Astrocyte of the spinal cord (primary cell): ENCODE measurements at regions not wholly inside any gene's neighbourhood (a gene's known extent, or its start where the extent isn't known, plus 50 kb on each side); places are given as distances from the start of the nearest gene placed in this dataset.
"Not testable (repeated sequence)": the region's sequence is repeated elsewhere in the genome, so short reads cannot be mapped to it uniquely, and the experiment has no call there.

Experiments used
- DNase-seq: peaks from one replicate; pipeline ENCODE4 v3.0.0; 2011; ENCODE audit warnings: low read depth, low spot score
- H3K4me3 ChIP-seq: 2 replicates; pipeline ENCODE4 v1.5.1; 2011; ENCODE audit warnings: low read depth, mild to moderate bottlenecking, low read length, moderate library complexity
- CTCF ChIP-seq: IDR thresholded peaks from 2 replicates; pipeline ENCODE4 v1.5.1; 2012; ENCODE audit warnings: low read depth, mild to moderate bottlenecking, low read length, inconsistent platforms
- in situ Hi-C: cut with HindIII; loops from 2 replicates; pipeline ENCODE4 v1.10.0; 2017; ENCODE audit warnings: low sequenced_read_pairs

DNA sequence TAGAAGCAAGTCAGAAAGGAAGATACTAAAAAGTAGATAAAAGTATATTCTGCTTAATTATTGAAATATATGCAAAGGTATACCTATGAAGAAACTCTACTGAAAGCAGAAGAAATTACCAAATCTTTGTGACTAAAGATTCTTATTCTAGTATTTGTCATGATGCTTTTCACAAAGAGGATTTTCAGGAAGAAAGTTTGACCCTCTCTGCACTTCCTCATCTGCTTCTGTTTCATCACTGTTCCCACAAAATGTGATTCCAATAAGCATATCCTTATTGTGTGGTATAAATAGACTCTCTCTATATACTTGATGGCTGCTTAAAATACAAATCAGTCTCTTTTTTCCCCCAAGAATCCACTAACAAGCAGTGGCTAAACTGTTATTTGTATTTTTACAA, 2139.6 kb upstream of the ACO1 start:
- no peak for DNase-seq
- TF ChIP-seq CTCF, result no peak
- no peak overlapping the region for H3K4me3 ChIP-seq
- in situ Hi-C loops, result no loop called here

GRCh38 chr9:30250872-30251271, 2133.6 kb upstream of the ACO1 start:
- H3K4me3 ChIP-seq, result no peak overlapping the region
- no peak for DNase-seq
- TF ChIP-seq CTCF, result no peak
- in situ Hi-C loops, result no loop called here

DNA sequence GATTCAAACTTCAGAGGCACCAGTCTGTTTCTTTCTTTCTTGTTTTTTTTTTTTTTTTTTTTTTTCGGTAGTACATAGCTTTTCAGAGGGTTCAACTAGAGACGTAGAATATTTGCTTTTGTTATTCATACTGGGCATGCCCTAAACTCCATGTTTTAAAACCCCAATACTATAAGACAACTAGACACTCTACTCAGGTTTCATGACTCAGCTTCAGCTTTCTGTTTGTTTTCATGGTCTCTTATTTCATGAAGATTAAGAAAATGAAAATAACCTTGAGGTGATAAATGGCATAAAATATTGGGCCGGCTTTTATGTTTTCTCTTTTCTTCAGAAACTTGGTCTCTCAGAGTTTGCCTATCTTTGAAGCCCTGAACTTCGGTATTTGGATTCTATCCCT, 2126.3 kb upstream of the ACO1 start:
- H3K4me3 ChIP-seq, result no peak overlapping the region
- TF ChIP-seq CTCF, result no peak
- DNase-seq, result no peak
- in situ Hi-C loops, result no loop called here

GRCh38 chr9:30280229-30280900, 2104.1 kb upstream of the ACO1 start:
- no peak overlapping the region for H3K4me3 ChIP-seq
- TF ChIP-seq CTCF, result no peak
- in situ Hi-C loops, result no loop called here
- no peak for DNase-seq

GRCh38 chr9:30289435-30289834, 2095.0 kb upstream of the ACO1 start:
- no peak overlapping the region for H3K4me3 ChIP-seq
- in situ Hi-C loops, result no loop called here
- DNase-seq, result no peak
- TF ChIP-seq CTCF, result no peak

GRCh38 chr9:30292026-30292425, 2092.4 kb upstream of the ACO1 start:
- H3K4me3 ChIP-seq, DNase-seq, in situ Hi-C loops: not testable (repeated sequence)

GRCh38 chr9:30293231-30293630, 2091.2 kb upstream of the ACO1 start:
- H3K4me3 ChIP-seq, result no peak overlapping the region
- no peak for DNase-seq
- TF ChIP-seq CTCF, result no peak
- in situ Hi-C loops, result no loop called here
